Renal cortical epithelial cell (primary cell): ENCODE measurements at regions not wholly inside any gene's neighbourhood (a gene's known extent, or its start where the extent isn't known, plus 50 kb on each side); places are given as distances from the start of the nearest gene placed in this dataset.
"Not testable (repeated sequence)": the region's sequence is repeated elsewhere in the genome, so short reads cannot be mapped to it uniquely, and the experiment has no call there.

Experiments
- DNase-seq: peaks from one replicate; pipeline ENCODE4 v3.0.0-alpha.2; 2011; ENCODE audit warnings: low read depth

DNA sequence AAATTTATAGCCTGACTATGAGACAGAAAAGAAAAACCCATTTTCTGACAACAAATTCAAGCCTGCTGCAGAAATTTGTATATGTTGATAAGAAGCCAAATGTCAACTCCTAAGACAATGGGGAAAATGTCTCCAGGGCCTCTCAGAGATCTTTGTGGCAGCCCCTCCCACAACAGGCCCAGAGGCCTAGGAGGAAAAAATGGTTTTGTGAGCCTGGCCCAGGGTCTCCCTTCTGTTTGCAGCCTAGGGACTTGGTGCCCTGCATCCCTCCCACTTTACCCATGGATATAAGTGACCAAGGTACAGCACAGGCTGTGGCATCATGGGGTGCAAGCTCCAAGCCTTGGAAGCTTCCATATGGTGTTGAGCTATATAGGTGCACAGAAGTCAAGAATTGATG lies 740.2 kb downstream of the SEMA5A start:
- DNase-seq: no peak

DNA sequence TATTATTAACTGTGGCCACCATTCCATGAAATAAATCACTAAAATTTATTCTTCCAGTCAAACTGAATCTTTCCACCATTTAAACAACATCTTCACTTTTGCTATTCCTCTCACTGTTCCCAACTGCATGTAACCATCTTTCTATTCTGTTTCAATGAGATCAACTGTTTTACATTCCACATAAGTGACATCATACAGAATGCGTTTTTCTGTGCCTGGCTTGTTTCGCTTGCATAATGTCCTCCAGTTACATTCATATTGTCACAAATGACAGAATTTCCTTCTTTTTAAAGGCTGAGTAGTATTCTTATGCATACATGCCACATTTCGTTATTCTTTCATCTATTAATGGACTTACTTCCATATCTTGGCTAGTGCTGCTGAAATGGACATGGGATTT lies 738.2 kb downstream of the SEMA5A start:
- no peak for DNase-seq

DNA sequence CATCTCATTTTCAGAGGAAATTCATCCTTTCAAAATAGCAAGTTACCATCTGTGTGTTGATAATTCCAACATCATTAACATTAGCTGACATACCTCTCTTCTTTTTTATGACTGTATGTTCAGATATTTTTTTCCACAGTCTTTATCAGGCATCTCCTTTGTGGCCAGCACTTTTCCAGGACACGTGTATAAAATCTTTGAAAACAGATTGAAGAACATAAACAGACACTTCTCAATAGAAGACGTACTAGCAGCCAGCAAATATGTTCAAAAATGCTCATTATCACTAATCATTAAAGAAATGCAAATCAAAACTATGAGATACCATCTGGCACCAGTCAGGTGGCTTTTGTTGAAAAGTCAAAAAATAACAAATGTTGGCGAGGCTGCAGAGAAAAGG lies 734.3 kb downstream of the SEMA5A start:
- no peak for DNase-seq

DNA sequence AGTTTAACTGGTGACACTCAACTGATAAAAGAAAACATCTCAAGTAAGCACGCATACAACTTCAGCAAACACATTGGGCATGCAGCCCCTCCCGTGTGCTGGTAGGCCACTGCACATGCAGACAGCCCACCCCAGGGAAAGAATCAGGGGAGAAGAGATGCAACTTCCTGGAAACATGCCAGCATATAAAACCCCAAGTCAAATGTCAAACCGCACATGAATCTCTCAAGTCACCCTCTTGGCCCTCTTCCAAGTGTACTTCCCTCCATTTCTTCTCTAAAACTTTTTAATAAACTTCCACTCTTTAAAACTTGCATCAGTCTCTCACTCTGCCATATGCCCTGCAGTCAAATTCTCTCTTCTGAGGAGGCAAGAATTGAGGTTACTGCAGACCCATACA lies 732.7 kb downstream of the SEMA5A start:
- no peak for DNase-seq

DNA sequence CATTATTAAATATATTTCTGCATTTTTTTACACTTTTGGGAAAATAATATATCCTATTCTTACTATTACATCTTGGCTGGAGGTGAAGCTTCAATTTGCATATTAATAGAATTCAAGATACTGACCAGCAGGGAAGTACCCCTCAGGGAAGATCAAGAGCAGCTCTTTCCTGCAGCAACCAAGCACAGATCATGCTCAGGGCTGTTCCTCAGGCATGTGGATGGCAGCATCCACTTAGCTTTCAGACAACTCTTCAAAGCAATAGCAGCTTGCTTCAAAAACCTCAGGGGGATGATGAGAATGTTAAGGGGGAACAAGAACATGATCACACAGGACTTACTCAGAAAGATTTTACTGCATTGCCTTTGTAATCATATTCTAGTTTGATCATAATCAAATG lies 731.8 kb downstream of the SEMA5A start:
- DNase-seq: no peak

DNA sequence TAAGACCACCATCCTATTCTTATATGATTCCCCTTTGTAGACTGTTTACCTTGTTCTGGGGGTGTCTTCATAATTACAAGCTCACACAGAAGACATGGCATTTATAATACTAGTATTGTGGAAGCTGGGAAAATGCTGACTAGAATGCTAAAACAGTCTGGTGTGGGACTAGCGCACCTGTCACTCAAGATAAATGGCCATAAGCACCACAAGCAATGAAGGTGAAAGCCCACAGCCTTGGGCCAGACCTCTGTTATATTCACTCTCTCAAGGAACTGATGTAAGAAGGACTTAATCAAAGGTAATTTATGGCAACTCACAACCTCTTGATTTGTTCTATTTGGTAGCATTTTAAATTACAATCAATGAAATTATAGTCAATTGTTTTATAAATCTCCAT lies 721.5 kb downstream of the SEMA5A start:
- DNase-seq: no peak

DNA sequence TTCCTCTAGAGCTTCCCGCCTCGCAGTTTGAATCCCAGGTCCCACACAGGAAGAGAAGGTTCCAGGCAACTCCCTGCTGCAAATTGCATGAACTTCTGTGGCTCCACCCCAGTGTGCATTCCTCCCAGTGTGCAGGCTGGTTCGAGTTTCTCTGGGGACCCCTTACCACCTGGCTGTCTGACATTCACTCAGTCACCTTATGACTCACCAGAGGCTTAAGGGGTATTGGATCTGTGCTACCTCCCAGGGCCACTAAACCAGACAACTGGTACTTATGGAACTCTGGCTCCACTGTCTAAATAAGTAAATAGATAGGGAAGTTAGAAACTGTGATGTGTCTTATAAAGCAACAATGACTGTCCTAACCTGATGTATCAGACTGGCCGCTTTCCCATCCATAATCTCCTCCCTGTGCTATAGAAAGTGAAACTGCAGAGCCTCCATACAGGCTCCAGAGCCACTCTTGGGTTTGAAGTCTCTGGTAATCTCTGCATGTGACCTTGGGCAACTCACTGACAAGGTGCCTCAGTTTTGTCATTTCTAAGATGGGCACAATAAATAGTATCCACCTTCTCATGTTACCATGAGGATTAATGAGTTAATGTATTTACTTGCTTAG lies 720.6 kb downstream of the SEMA5A start:
- DNase-seq: peak; percentile 16

DNA sequence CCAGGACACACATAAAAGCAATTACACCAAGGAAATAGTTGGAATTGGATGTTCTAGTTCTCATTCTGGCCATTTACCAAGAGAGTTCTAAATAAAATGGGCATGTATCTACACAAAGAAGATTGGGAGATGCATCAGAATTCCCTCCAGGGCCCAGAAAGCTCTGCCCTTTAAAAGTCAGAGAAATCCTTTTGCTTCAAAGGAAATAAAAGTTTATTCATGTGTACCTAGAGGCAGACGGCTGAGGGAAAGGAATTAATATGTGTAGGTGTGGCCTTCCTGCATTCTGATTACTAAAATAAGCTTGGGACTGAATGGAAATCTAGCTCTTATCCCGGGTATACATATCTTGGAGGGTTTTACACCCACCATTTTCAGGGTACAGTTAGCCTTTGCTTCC lies 719.4 kb downstream of the SEMA5A start:
- DNase-seq: peak; percentile 27

DNA sequence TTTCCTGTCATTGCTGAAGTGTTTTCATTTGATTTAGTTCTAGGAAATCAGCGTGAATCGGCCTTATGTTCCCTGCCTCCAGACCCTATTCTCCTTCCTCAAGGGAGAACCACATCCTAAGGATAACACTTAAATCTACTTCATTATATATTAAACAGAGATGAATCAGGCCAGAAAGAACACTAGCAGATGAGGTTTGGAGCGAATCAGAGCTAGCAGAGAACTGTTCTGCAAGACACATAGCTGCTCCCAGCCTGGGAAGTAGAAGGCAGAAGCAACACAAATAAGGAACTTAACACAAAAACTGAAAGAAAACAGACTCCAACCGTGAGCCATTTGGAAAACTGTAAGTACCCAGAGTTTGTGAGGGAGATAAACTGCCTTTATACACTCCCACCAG lies 718.2 kb downstream of the SEMA5A start:
- DNase-seq: peak; percentile 40

DNA sequence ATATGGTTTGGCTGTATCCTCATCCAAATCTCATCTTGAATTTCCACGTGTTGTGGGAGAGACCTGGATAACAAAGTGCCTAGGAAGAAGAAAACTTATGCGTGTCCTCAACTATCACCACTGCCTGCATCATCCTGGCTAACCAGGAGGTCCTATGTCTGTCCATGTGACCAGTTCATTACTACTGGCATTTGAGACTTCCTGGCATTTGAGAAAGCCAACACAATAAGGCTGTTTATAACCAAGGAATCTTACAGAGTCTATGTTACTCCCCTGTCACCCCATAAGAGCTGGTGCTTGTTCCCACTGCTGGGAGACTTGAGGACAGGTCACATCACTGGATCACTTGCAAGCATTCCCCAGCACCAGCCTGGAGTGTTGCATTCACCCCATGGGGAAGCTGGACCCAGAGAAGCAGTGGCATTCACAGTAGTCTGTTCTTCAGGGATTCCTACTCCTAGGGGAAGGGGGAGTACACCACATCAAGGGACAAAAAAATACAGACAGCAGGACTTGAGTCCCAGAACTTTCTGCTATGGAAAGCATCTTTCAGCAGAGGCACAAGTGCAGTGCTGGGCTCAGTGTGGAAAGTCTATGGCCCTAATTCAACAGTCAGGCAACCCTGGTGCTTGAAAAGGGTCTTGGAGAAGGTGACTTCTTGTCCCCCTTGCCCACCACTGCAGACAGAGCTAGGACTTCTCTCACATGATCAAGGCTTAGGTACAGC lies 717.1 kb downstream of the SEMA5A start:
- peak; percentile 33 for DNase-seq

DNA sequence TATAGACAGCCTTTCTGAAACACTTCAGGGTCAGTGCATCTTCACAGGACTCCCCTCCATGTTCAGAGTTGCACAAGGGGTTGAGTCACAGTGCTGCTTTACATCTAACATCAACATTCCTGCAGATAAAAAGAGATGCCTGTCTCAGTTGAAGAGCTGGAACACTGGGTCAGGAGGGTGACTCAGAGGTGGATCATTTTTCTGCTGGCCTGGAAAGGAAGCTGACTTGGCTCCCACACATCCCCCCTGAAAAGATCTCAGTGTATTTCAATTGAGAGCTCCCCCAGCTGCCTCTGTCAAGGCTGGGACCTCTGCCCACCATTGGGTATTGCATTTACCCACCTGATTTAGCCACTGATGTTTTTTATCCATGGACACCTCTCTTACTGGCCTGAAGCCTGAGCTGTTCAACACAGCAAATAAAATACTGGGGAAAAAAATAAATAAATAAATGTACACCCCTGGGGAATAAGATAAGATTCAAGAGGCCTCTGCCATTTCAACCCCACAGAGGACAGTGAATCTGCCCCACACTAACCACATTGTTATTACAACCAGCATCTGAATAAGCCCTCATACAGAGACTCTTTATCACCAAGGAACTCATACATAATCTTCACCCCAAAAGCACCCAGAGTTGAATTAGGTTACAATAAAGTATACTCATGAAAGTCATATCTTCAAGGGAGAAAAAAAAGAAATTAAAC lies 716.4 kb downstream of the SEMA5A start:
- peak; percentile 99 for DNase-seq

DNA sequence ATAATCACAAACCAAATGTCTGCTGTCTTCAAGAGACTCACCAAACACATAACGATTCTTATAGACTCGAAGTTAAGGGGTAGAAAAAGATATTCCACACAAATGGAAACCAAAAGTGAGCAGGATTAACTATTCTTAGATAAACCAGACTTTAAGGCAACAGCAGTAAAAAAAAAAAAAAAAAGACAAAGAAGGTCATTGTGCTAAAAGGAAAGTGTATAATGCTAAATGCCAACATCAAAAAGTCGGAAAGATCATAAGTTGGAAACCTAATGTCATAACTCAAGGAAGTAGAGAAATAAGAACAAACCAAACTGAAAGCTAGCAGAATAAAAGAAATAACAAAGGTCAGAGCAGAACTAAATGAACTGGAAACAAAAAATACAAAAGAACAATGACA lies 714.6 kb downstream of the SEMA5A start:
- DNase-seq: no peak

DNA sequence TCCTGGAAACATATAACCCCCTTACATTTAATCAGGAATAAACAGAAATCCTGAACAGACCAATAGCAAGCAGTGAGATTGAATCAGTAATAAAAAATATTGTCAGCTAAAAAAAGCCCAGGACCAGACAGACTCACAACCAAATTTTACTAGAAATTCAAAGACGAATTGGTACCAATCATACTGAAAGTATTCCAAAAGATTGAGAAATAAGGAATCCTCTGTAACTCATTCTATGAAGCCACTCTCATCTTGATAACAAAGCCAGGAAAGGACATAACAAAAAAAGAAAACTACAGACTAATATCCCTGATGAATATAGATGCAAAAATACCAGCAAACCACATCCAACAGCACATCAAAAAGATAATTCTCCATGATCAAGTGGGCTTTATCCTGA lies 714.0 kb downstream of the SEMA5A start:
- DNase-seq: no peak

DNA sequence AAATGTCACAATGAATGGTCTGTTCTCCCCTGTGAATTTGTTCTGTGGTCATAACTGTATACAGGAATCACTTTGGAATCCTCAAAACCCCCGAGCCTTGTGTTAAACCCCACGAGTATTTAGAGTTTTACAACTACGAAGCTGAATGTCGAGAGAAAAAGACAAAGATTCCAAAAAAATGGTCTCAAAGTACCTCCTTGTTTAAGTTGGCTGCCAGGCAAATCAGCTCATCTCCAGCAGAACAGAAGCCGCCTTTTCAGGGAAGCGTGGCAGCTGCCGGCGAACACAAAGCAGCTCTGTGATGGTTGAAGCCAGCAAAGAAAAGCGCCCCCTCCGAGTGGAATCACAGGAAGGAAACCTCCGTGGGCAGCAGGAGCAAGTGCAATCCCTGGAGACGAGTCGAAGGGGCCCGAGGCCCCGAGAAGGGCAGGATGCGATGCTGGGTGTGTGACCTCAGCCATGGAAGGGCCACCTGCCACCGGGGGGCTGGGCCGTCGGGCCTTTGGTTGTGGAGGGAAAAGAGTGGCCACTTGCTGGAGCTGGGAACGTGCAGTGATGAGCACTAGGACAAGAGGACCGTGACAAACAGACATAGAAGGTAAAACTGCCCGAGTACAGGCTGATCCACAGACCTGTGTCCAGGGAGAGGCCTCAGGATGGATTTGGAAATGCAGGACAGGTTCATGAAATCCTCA lies 706.4 kb downstream of the SEMA5A start:
- no peak for DNase-seq

DNA sequence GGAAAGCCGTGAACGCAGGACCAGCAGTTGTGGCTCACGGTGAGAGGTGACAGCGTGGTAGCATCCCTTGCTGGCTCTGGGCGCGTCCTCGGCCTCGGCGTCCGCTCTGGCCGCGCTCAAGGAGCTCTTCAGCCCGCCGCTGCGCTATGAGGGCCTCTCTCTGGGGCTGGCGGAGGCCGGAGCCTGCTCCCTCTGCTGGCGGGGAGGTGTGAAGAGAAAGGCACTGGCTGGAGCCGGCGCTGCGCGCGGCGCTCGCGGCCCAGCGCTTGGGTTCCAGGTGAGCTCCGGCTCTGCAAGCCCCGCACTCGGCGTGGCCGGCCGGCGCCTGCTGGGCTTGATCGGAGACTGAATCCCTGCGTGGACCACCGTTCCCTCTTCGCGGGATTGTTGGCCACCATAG lies 705.6 kb downstream of the SEMA5A start:
- DNase-seq: no peak

DNA sequence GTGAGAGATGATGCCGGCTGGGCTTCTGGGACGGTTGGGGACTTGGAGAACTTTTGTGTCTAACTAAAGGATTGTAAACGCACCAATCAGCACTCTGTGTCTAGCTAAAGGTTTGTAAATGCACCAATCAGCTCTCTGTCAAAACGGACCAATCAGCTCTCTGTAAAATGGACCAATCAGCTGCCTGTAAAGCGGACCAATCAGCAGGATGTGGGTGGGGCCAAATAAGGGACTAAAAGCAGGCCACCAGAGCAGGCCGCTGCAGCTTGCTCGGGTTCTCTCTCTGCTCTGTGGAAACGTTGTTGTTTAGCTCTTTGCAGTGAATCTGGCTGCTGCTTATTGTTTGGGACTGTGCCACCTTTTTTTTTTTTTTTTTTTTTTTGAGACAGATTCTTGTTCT lies 705.1 kb downstream of the SEMA5A start:
- not testable (repeated sequence) for DNase-seq

DNA sequence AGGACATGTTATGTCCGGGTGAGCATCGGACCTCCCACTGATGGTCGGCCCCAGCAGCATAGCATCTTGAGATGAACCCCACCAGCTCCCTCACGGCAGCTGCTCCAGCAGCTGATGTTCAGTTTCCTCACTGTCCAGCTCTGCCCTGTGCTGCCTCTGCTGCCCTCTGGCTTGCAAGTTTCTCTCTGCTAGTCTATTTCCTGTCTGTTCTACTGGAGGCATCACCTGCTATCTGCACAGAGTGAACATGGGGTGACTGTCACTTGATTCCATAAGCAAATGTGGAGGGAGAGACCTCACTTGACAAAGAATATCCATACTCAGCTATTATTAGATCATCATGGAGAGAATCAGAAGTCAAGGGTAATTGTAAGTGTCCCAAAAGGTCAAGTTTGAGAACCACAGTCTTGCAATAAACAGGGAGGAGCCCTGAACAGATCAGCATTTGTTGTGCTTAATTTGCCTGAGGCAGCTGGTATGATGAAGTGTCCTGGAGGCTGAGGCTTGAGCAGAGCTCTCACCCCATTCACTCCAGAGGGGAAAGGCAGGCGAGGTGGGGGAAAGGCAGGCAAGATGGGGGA lies 702.8 kb downstream of the SEMA5A start:
- DNase-seq: peak; percentile 28

DNA sequence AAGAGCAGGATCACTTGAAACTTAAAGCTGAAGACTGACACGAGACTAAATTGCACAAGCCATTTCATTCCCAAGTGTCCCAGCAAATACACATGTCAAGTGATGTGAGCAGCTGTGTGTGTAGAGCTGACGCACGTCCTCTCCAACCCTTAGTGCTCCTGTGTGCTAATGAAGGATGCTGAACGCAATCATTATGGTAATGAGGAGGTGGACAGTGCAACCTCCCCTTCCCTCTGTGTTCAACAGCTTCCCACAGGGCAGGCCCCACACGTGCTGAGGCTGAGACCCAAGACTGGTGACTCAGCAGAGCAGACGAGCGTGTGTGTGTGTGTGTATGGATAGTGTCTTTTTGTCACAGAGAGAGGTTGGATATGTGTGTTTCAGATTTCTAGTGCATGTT lies 702.1 kb downstream of the SEMA5A start:
- DNase-seq: peak; percentile 47

DNA sequence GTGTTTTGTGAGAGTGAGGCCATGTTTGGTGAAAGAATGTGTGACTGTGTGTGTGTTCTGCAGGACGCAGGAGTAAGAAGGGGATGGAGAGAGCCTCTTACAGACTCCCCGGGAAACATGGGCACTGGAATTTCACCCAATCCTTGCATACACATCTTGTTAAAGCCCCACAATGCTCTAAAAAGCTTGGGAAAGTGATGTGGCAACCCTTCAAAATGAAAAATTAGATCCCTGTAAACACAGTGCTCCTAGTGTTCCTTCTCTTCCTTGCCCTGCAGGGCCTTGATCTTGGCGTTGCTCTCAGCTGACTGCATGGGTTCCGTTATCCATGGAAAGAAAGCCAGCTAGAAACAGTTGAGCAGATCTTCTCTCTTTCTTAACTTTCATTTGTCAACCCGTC lies 701.7 kb downstream of the SEMA5A start:
- no peak for DNase-seq

DNA sequence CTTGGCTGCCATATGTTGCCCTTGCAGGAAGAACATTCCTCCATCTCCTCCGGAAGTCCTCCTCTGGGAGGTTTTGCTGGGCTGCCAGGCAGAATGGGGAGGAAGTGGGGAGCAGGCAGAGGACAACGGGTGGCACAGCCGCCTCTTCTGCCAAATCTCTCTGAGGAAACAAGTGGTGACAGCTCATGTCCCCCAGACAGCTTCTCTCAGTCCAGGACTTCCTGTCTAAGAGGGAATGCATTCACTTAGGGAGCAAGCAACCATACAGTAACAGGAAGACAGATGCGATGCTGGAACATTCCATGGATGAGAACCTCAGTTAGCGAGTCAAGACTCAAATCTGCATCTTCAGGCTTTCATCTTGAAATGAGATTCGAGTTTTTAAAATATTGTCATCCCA lies 701.0 kb downstream of the SEMA5A start:
- no peak for DNase-seq

DNA sequence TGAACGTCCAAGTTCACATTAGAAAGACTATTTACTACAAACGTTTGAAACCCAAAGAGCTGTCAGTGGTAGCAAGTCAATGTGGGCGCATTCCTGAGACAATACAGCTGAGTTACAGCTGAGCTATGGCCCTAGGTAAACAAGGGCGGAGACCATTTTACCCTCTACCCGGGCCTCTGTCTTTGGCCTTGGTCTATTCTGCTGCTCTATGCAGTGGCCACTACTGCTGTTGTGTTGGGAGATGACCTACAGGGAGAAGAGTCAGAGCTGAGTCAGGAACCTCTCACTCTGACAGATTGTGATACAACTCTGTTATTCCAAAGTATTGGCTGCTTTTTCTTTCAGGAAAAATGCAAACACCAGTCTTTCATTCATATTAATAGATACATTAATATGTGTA lies 700.6 kb downstream of the SEMA5A start:
- DNase-seq: no peak

DNA sequence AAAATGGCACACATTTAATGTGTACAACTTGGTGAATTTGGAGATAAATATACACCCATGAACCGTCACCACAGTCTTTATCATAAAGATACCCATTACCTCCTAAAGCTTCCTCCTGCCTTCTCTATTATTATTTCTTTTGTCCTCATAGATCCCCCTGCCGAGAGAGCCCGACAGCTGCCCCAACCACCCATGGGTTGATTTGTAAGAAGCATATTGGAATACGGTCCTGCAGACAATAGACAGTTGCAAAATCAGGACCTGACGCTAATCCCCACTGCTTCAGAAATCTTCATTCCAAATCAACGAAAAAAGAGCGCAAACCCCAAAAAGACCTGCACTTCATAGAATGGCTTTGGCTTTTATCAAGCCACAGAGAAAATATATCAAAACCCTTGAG lies 697.5 kb downstream of the SEMA5A start:
- no peak for DNase-seq
